Endothelial cell of umbilical vein (primary cell): ENCODE measurements at regions not wholly inside any gene's neighbourhood (a gene's known extent, or its start where the extent isn't known, plus 50 kb on each side); places are given as distances from the start of the nearest gene placed in this dataset.

Source experiments
- CTCF ChIP-seq, 2 donors: IDR thresholded peaks; 1 replicate in 1 of 2; 2 replicates in 1 of 2; pipeline ENCODE4 v1.5.1; 2011; ENCODE audit warnings: low read length in 2 of 2, mild to moderate bottlenecking in 2 of 2, moderate library complexity in 2 of 2, control low read depth in 1 of 2, inconsistent platforms in 1 of 2, low read depth in 1 of 2; ENCODE audit not compliant: insufficient read depth in 1 of 2; ENCODE audit errors: extremely low read depth in 1 of 2
- EZH2 ChIP-seq: IDR thresholded peaks from 2 replicates; pipeline ENCODE4 v1.6.1; 2012; ENCODE audit warnings: borderline replicate concordance, low read depth, mild to moderate bottlenecking, moderate library complexity, low read length, inconsistent platforms; ENCODE audit not compliant: severe bottlenecking
- GATA2 ChIP-seq: IDR thresholded peaks from 2 replicates; pipeline ENCODE4 v1.7.0; 2011; ENCODE audit warnings: low read depth, mild to moderate bottlenecking, moderate library complexity, mixed read lengths, low read length; ENCODE audit not compliant: insufficient read length, insufficient read depth

- TF ChIP-seq GATA2 (no peak), CTCF (IDR thresholded peaks at IDR 0.05; ENCODE audit: extremely low read depth in 1 of 2, insufficient read depth in 1 of 2, low read depth in 1 of 2, low read length in 2 of 2) (no peak), EZH2 (no peak)
Measured at GRCh38 chr1:147414505-147415163, 126.7 kb upstream of the BCL9 start.
